RWPE2 (cell line): ENCODE measurements at regions not wholly inside any gene's neighbourhood (a gene's known extent, or its start where the extent isn't known, plus 50 kb on each side); places are given as distances from the start of the nearest gene placed in this dataset.

Experiments
- ATAC-seq: fragments of 200-7000 bp; cut with Tn5 transposase; 3 replicates; pipeline ENCODE4 v1.9.1; 2021; ENCODE audit warnings: low read depth
- DNase-seq: peaks from one replicate; pipeline ENCODE4 v3.0.0-alpha.2; 2020; ENCODE audit warnings: low spot score
- H3K27ac ChIP-seq: fragments of 450-650 bp; 2 replicates; pipeline ENCODE4 v1.5.1; 2017; ENCODE audit warnings: mild to moderate bottlenecking; ENCODE audit not compliant: poor library complexity, severe bottlenecking
- H3K27me3 ChIP-seq: fragments of 250-450 bp; sonication (Bioruptor Pico); 2 replicates; pipeline ENCODE4 v1.5.1; 2021; ENCODE audit warnings: mild to moderate bottlenecking, moderate library complexity; ENCODE audit not compliant: insufficient read depth, poor library complexity, severe bottlenecking
- H3K36me3 ChIP-seq: fragments of 250-450 bp; sonication (Bioruptor Pico); 2 replicates; pipeline ENCODE4 v1.5.1; 2020; ENCODE audit warnings: low read depth, mild to moderate bottlenecking, moderate library complexity
- H3K4me1 ChIP-seq: fragments of 250-450 bp; sonication (Bioruptor Pico); 2 replicates; pipeline ENCODE4 v1.5.1; 2021; ENCODE audit warnings: mild to moderate bottlenecking, moderate library complexity; ENCODE audit not compliant: insufficient read depth, poor library complexity, severe bottlenecking
- H3K4me3 ChIP-seq: fragments of 250-450 bp; sonication (Bioruptor Pico); 2 replicates; pipeline ENCODE4 v1.5.1; 2021; ENCODE audit warnings: mild to moderate bottlenecking, moderate library complexity; ENCODE audit not compliant: severe bottlenecking
- H3K9me3 ChIP-seq: fragments of 250-450 bp; sonication (Bioruptor Pico); 2 replicates; pipeline ENCODE4 v1.5.1; 2021; ENCODE audit warnings: mild to moderate bottlenecking, moderate library complexity; ENCODE audit not compliant: severe bottlenecking
- TF ChIP-seq, protein P1 (sequence below): fragments of 450-650 bp; IDR thresholded peaks from one replicate; pipeline ENCODE4 v1.5.1; 2017; ENCODE audit warnings: mild to moderate bottlenecking, moderate library complexity; ENCODE audit not compliant: poor library complexity, severe bottlenecking

DNA sequence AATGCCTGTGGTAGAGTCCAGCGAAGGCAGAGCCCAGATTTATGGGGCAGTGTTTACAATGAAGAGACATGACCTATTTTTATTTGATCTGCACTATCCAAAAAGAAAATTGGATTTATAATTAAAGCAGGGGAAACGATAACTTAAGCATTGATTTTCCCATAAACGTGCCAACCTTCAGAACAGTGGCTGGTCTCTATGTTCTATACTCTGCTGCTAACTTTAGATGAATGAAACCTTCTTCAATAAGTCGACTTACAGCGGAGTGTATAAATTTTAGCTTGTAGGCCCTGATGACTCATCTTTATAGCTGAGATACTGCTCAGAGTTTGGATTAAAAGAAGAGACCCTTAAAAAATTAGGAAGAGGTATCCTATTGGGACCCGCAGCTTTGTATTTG, 452.6 kb downstream of the TLR4 start:
- H3K27me3 ChIP-seq, result peaks cover 5% of the 10 kb centered on the region
- TF ChIP-seq, protein P1, sequence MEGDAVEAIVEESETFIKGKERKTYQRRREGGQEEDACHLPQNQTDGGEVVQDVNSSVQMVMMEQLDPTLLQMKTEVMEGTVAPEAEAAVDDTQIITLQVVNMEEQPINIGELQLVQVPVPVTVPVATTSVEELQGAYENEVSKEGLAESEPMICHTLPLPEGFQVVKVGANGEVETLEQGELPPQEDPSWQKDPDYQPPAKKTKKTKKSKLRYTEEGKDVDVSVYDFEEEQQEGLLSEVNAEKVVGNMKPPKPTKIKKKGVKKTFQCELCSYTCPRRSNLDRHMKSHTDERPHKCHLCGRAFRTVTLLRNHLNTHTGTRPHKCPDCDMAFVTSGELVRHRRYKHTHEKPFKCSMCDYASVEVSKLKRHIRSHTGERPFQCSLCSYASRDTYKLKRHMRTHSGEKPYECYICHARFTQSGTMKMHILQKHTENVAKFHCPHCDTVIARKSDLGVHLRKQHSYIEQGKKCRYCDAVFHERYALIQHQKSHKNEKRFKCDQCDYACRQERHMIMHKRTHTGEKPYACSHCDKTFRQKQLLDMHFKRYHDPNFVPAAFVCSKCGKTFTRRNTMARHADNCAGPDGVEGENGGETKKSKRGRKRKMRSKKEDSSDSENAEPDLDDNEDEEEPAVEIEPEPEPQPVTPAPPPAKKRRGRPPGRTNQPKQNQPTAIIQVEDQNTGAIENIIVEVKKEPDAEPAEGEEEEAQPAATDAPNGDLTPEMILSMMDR, result no peak

DNA sequence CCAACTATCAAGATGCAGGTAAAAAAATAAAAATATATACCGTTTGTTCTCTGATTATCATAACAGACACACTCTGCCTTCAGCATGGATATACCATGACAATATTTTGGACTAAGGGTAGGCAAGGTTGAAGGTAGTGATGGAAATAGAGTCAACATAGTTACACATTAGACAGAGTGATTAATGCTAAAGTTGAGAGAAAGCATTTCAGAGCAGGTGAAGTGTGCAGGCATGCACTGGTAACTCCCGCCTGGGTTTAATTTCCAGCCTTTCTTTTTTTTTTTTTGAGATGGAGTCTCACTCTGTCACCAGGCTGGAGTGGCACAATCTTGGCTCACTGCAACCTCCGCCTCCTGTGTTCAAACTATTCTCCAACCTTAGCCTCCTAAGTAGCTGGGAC, 458.5 kb downstream of the TLR4 start:
- Histone ChIP-seq H3K27ac (no peak overlapping the region), H3K36me3 (no peaks in the 10 kb centered on the region), H3K9me3 (no peaks in the 10 kb centered on the region), H3K4me3 (no peak overlapping the region), H3K27me3 (no peaks in the 10 kb centered on the region), H3K4me1 (no peaks in the 10 kb centered on the region)
- ATAC-seq, result no peak
- TF ChIP-seq, protein P1, result no peak
- no peak for DNase-seq

More for the DNA sequence above, 452.6 kb downstream of the TLR4 start:
- H3K4me3 ChIP-seq, result no peak overlapping the region
- DNase-seq (no peak), ATAC-seq (no peak)
- H3K27ac ChIP-seq, result no peak overlapping the region
- H3K4me1 ChIP-seq, result no peaks in the 10 kb centered on the region
- no peaks in the 10 kb centered on the region for H3K36me3 ChIP-seq
- H3K9me3 ChIP-seq, result no peaks in the 10 kb centered on the region

DNA sequence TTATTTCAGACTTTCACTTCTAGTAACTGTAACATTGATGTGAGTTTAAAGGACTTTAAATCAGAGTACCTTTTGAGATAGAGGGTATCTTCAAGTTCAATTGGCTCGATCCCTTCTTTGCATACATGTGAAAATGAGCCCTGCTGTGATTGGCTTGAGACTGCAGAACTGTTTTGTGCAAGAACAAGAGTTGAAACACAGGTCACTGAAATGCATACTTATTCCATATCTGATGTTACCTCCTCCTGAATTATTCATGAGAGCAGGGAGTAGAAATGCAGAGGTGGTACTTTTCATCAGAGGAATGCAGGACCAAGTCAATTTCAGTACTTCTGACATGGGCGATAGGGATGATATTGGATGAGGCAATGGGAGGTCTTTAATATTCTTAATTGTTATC, 459.5 kb downstream of the TLR4 start:
- H3K27ac ChIP-seq, result no peak overlapping the region
- no peaks in the 10 kb centered on the region for H3K36me3 ChIP-seq
- TF ChIP-seq, protein P1, result no peak
- DNase-seq (no peak), ATAC-seq (no peak)
- H3K4me3 ChIP-seq, result no peak overlapping the region
- H3K9me3 ChIP-seq, result no peaks in the 10 kb centered on the region
- no peaks in the 10 kb centered on the region for H3K4me1 ChIP-seq
- no peaks in the 10 kb centered on the region for H3K27me3 ChIP-seq

DNA sequence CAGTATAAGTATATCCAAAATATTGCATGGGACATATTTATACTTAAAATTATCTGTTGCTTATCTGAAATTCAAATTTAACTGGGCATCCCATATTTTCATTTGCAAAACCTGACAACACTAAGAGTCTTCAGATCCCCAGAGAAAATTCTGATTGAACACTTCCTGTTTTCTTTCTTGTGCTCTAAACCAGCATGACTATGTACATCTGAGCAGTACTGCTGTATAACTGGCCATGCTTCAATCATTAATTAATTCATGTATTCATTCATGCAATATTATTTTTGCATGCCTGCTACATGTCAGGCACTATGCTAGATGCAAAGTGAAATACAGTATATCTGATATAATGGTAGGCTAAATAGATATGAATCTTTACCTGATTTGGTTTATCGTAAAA, 461.2 kb downstream of the TLR4 start:
- TF ChIP-seq, protein P1, result no peak
- no peaks in the 10 kb centered on the region for H3K27me3 ChIP-seq
- no peak for ATAC-seq
- H3K27ac ChIP-seq, result no peak overlapping the region
- DNase-seq, result no peak
- no peaks in the 10 kb centered on the region for H3K9me3 ChIP-seq
- no peak overlapping the region for H3K4me3 ChIP-seq
- no peaks in the 10 kb centered on the region for H3K36me3 ChIP-seq
- no peaks in the 10 kb centered on the region for H3K4me1 ChIP-seq

DNA sequence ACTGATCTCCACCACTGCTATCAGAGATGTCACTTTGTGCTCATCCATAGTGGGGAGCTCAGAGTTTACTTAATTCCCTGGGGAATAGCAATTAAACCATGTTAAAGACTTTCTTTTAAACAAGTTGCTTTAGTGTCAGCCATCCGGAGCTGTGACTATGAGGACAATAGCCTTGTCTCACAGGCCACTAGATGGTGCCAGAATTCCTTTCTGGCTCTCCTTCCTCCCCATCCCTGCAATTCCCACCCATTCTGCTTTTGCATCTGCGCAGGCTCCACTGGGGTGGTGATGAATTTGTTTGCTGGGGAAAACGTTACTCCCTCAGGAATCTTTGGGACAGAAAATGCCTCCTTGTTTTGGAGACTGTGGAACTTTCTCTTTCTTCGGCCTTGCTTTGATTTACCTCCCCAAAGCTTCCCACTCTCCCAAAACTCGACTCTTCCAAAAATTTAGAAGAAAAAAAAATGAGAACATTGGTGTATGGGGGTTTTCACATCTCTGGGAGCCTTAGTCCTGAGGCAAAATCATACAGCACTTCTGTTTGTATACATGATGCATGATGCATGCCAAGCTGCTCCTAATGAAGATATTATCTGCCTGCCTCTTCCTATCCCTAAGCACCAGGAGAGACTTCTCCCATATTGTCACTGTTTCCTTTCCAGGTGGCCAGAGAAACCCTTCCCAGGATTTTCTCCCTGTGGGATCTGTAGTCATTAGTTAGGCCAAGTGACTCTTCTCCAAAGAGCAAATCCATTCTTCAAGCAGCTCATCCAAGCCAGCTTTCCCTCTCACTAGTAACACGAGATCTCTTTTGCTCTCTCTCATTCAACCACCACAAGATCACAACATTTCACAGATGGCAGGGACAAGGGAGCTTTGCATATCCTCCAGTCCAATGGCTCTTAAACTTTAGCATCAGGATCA, 466.1 kb downstream of the TLR4 start:
- no peak overlapping the region for H3K4me3 ChIP-seq
- H3K27ac ChIP-seq, result no peak overlapping the region
- no peaks in the 10 kb centered on the region for H3K9me3 ChIP-seq
- H3K36me3 ChIP-seq, result no peaks in the 10 kb centered on the region
- no peaks in the 10 kb centered on the region for H3K4me1 ChIP-seq
- H3K27me3 ChIP-seq, result no peaks in the 10 kb centered on the region
- DNase-seq, result no peak
- TF ChIP-seq, protein P1, result peak; percentile 86
- peak; percentile 85 for ATAC-seq
